ENCODE measurements at regions not wholly inside any gene's neighbourhood (a gene's known extent, or its start where the extent isn't known, plus 50 kb on each side); places are given as distances from the start of the nearest gene placed in this dataset.

GRCh38 chr5:33023649-33024048 lies 312.5 kb downstream of the NPR3 start (continued):
- TF ChIP-seq HMBOX1 (IDR thresholded peaks at IDR 0.05), result no peak
- TF ChIP-seq, protein P1, sequence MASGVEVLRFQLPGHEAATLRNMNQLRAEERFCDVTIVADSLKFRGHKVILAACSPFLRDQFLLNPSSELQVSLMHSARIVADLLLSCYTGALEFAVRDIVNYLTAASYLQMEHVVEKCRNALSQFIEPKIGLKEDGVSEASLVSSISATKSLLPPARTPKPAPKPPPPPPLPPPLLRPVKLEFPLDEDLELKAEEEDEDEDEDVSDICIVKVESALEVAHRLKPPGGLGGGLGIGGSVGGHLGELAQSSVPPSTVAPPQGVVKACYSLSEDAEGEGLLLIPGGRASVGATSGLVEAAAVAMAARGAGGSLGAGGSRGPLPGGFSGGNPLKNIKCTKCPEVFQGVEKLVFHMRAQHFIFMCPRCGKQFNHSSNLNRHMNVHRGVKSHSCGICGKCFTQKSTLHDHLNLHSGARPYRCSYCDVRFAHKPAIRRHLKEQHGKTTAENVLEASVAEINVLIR (CRISPR knock-in tag; IDR thresholded peaks at IDR 0.05), result no peak
- no peak for TF ChIP-seq RCOR1 (IDR thresholded peaks at IDR 0.05; ENCODE audit: borderline replicate concordance in 1 of 2, low read depth in 2 of 2, low read length in 2 of 2)
- no peak for TF ChIP-seq FOXJ2 (tag; IDR thresholded peaks at IDR 0.05)
- TF ChIP-seq ZNF699 (CRISPR knock-in tag; IDR thresholded peaks at IDR 0.05; ENCODE audit: insufficient replicate concordance), result no peak
- no peak for TF ChIP-seq ZNF263 (CRISPR knock-in tag; IDR thresholded peaks at IDR 0.05; ENCODE audit: borderline replicate concordance)
- TF ChIP-seq NR2C1 (IDR thresholded peaks at IDR 0.05), result no peak
- no peak for TF ChIP-seq NR2C1 (tag; IDR thresholded peaks at IDR 0.05)

- Histone ChIP-seq H3K4me1 (replicated peaks in 1 of 2; ENCODE audit: control insufficient read depth in 2 of 2, insufficient read depth in 2 of 2, low read length in 2 of 2) (no peaks in the 10 kb centered on the region), H3K27me3 (ENCODE audit: control insufficient read depth in 2 of 2, insufficient read depth in 2 of 2, low read length in 2 of 2) (no peaks in the 10 kb centered on the region), H3K79me2 (ENCODE audit: control insufficient read depth, insufficient read depth, low read length) (no peaks in the 10 kb centered on the region), H3K9ac (ENCODE audit: insufficient read depth in 1 of 2, low read depth in 2 of 2, low read length in 2 of 2) (no peak overlapping the region), H3K4me3 (no peak overlapping the region), H3K9me1 (ENCODE audit: control insufficient read depth, insufficient read depth, low read length) (no peaks in the 10 kb centered on the region), H3K4me2 (ENCODE audit: insufficient read depth, low read length) (no peak overlapping the region), H2AFZ (ENCODE audit: low read depth, low read length) (no peak overlapping the region), H3K9me3 (replicated peaks; ENCODE audit: control insufficient read depth, insufficient read depth, low read depth, low read length) (no peaks in the 10 kb centered on the region), H3K27ac (ENCODE audit: extremely low read depth, low read depth, low read length) (no peak overlapping the region), H4K20me1 (replicated peaks; ENCODE audit: control insufficient read depth, insufficient read depth, low read length) (no peaks in the 10 kb centered on the region), H3K36me3 (ENCODE audit: control insufficient read depth, insufficient read depth, low read length) (no peaks in the 10 kb centered on the region)
- WGBS (ENCODE audit: insufficient coverage, low coverage, missing lambda C conversion rate), result 0% methylated on average over 8 of the region's 8 CpGs
- no peak for ATAC-seq
- POLR2A ChIA-PET, result no interaction called here
- intact Hi-C loops (cut with micrococcal nuclease) (no loop called here), in situ Hi-C loops (cut with MboI) (no loop called here)
- no peak for FAIRE-seq
- CTCF ChIA-PET (ENCODE audit: low intra/inter-chr PET ratio), result interaction anchor here (0.7 kb wide), 1 partner anchor 221 kb away, joined by 3 read pairs; no protein-coding TSS in a partner anchor
- BruUV-seq (replicated peaks), result no TSS peak
- TF ChIP-seq ETS2 (tag; IDR thresholded peaks at IDR 0.05; ENCODE audit: borderline replicate concordance, poor library complexity, severe bottlenecking), result no peak
- no peak for TF ChIP-seq ASH1L (IDR thresholded peaks at IDR 0.05; ENCODE audit: borderline replicate concordance, low read depth, partially characterized antibody)
- no peak for TF ChIP-seq ZNF592 (IDR thresholded peaks at IDR 0.05)
- no peak for TF ChIP-seq SMARCE1 (IDR thresholded peaks at IDR 0.05)
- TF ChIP-seq NCOA6 (IDR thresholded peaks at IDR 0.05), result no peak
- no peak for DNase-seq (ENCODE audit: extremely low read depth in 1 of 4, low spot score in 3 of 4)
Measured at GRCh38 chr5:33032271-33033070, 321.4 kb downstream of the NPR3 start.
